GM19463 (cell line): ENCODE measurements at regions not wholly inside any gene's neighbourhood (a gene's known extent, or its start where the extent isn't known, plus 50 kb on each side); places are given as distances from the start of the nearest gene placed in this dataset.
"Not testable (repeated sequence)": the region's sequence is repeated elsewhere in the genome, so short reads cannot be mapped to it uniquely, and the experiment has no call there.

ENCODE experiments used
- ATAC-seq: cut with Tn5 transposase; IDR thresholded peaks from one replicate; pipeline ENCODE4 v1.9.1; 2021; ENCODE audit warnings: mild to moderate bottlenecking, moderate library complexity; ENCODE audit not compliant: unreplicated experiment

GRCh38 chr2:88802026-88802425, 110.6 kb downstream of the RPIA start:
- not testable (repeated sequence) for ATAC-seq

GRCh38 chr2:88807237-88807962, 115.9 kb downstream of the RPIA start:
- ATAC-seq: no peak

DNA sequence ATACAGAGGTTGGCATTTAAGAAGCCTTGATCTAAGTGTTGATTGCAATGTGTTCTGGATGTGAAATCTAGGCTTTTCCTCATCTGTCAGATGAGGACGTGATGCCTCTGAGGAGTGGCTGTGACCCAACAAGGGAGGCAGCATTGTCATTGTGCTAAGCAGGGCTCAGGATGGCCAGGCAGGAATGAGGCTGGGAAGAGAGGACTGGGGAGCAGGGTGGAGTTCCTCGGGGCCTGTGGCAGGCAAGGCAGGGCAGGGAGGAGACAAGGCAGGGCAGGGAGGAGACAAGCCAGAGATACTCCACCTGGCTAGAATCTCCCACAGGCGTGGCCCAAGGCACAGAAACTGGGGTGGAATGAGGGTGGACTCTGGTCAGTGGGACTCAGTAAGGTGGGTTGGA, 116.6 kb downstream of the RPIA start:
- no peak for ATAC-seq

DNA sequence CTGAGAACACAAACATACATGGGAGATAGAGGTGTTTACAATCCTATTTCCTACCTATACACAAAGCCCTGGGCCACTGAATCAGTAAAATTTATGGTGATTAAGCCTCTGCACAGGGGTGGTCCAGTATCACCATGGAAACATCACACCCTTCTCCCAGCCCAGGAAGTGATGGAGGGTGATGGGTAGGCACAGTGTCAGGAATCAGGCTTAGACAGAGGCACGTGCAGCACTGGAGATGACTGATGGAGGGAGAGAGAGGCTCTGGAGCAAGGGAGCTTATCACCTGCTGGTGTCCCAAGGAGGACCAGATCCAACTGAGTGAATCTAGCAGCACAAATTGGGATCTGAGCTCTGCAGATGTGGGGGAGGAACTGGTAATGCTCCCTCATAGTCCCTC, 117.2 kb downstream of the RPIA start:
- ATAC-seq: no peak

DNA sequence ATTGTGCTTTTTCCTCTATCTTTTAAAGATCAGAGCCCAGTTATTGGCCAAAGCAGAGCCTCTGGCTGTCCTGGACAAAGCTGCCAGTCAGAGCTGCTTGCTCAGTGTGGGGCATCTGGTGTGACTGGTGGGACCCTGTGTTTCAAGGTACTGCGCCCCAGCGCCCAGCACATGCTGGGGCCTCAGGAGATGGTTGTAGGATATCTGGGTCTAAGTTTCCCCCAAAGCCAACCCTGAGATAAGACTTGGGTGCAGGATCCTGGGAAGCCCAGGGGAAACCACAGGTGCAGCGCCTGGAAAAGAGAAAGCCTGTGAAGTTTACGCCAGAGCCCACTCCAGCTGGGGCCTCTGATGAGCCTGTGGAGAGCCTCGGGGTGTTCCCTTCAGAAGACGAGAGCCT, 117.7 kb downstream of the RPIA start:
- ATAC-seq: no peak

GRCh38 chr2:88810017-88810416, 118.5 kb downstream of the RPIA start:
- peak; percentile 66 for ATAC-seq

GRCh38 chr2:88810488-88810887, 119.0 kb downstream of the RPIA start:
- no peak for ATAC-seq

DNA sequence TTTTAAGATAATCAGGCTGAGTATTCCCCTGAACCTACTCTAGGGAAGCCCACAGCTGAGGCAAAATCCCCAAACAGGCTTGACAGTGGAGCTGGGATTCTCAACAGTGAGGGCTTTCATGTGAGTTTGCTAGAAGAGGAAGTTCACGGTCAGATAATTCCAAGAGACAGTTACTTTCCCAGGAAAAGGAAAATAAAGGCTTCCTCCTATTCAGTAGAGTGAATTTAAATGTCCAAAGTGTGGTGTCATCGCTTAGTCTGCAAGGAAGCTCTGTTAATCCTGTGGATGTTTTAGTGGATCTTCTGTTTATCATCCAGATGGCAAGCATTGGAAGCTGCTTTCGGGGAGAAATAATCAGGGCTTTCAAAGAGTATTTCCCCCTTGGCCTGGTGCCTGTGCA, 119.8 kb downstream of the RPIA start:
- no peak for ATAC-seq

GRCh38 chr2:88811681-88812080, 120.2 kb downstream of the RPIA start:
- no peak for ATAC-seq

DNA sequence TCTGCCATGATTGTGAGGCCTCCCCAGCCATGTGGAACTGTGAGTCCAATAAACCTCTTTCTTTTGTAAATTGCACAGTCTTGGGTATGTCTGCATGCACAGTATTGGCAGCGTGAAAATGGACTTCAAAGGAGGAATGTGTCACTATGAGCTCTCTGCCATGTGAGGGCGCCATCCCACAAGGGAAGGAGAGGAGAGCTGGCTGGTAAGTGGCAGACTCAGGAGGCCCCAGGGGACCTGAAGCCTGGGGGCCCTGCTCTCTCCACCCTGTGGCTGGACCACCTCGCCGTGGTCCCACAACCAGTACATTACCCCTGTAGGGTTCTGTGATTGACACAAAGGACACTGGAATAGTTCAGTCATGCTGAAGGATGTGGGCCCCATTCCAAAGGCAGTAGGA, 122.1 kb downstream of the RPIA start:
- no peak for ATAC-seq

DNA sequence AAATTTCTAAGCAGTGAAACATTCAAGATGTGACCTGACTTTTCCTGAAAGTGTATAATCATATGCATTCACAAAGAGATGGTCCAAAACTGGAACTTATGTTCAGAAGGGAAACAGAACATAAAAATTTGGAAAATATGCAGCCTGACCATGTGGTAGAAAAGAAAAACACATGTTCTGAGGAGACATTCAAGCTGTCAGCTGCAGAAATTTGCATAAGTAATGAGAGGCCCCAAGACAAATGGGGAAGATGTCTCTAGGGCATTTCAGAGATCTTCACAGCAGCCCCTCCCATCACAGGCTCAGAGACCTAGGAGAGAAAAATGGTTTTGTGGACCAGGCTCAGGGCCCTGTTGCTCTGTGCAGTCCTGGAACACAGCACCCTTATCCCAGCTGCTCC, 123.8 kb downstream of the RPIA start:
- no peak for ATAC-seq

DNA sequence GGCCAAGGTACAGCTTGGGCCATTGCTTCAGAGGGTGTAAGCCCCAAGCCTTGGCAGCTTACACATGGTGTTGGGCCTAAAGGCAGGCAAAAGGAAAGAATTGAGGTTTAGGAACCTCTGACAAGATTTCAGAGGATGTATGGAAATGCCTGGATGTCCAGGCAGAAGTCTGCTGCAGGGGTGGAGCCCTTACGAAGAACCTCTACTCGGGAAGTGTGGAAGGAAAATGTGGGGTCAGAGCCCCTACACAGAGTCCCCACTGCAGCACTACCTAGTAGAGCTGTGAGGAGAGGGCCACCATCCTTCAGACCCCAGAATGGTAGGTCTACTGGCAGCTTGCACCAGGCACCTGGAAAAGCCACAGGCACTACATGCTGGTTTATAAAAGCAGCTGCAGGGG, 124.2 kb downstream of the RPIA start:
- ATAC-seq: no peak

DNA sequence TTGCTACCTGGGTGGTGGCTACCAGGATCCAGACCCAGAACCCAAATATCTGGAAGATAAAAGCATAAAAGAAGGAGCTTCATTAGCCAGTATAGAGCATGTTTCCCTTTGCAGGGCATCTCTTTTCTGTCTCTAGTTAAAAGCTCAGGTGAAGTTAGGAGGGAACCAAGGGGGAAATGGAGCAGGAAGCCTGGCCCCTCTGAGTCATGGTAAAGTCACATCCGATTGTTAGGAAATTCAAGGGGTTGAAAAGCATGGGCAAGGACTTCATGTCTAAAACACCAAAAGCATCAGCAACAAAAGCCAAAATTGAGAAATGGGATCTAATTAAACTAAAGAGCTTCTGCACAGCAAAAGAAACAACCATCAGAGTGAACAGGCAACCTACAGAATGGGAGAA, 126.9 kb downstream of the RPIA start:
- no peak for ATAC-seq

GRCh38 chr2:88824951-88825350, 133.5 kb downstream of the RPIA start:
- no peak for ATAC-seq

DNA sequence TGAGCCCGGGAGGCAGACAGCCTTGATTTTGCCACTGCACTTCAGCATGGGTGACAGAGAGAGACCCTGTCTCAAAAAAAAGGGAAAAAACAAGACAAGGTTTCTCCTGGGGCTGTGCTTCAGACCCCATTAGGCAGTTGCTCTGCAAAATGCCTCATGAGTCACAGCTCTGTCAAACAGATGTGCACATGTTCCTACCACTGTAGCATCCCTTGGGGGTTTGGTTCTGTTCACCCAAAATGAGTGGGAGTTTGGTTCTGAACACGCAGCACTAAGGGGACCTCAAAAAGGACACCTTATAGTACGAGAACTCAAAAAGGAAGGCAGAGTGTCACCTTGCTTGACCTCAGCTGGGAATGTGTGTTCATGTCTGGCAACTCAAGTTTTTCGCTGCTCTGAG, 134.9 kb downstream of the RPIA start:
- ATAC-seq: no peak

DNA sequence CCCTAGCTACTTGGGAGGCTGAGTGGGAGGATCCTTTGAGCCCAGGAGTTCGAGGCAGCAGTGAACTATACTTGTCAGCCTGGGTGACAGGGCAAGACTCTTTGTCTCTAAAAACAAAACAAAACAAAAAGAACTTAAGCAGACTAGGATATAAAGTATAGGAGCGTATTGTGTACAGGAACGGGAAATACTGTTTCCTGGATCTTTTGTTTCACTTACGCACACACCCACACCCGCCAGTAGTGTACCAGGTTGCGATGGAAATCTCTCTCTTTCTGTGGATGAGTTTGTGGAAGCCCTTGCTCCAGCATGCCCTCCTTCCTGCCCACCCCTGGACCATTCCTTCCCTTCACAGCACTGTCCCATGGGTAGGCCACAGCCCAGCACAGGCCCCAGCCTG, 136.3 kb downstream of the RPIA start:
- no peak for ATAC-seq

- ATAC-seq: no peak
These were observed 137.1 kb downstream of the RPIA start for GRCh38 chr2:88828397-88829137.

DNA sequence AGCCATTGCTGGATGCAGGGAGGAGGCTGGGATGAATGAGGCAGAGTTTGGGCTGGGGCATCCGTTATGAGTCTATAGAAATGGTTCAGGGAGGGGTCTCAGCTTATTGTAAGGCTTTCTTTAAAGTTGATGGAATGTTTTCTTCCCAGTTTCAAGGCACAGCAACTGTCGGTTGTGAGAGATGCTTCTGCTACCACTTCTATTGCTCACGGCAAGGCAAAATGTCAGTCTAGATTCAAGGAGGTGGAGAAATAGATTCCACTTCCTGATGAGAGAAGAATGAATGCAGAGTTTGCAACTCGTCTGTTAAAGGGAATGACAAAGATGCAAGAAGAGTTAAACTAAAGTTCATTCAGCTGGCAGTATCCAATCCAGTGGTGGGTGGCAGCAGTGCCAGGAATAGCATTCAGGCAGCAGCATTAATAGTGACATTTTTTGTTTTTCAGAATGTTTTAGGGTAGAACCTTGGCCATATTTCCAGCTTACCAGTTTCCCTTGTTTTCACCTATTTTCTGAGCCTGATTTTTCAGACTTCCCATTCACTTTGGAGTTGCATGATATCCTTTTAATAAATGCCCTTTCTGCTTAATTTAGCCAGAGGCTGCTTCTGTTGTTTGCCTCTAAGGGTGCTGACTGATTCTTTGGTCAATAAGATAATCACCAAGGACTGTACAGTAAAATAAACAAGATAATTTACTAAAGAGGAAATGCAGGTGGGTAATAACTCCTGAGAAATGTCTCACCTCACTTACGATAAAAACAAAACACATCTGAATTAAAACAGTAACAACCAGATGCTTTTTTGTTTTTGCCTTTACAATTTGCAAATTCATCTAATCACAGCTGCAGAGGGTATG, 138.4 kb downstream of the RPIA start:
- no peak for ATAC-seq

GRCh38 chr2:88831071-88831791, 139.8 kb downstream of the RPIA start:
- no peak for ATAC-seq

GRCh38 chr2:88831792-88832248, 140.3 kb downstream of the RPIA start:
- peak; percentile 77 for ATAC-seq
